ENCODE measurements at regions not wholly inside any gene's neighbourhood (a gene's known extent, or its start where the extent isn't known, plus 50 kb on each side); places are given as distances from the start of the nearest gene placed in this dataset.

DNA sequence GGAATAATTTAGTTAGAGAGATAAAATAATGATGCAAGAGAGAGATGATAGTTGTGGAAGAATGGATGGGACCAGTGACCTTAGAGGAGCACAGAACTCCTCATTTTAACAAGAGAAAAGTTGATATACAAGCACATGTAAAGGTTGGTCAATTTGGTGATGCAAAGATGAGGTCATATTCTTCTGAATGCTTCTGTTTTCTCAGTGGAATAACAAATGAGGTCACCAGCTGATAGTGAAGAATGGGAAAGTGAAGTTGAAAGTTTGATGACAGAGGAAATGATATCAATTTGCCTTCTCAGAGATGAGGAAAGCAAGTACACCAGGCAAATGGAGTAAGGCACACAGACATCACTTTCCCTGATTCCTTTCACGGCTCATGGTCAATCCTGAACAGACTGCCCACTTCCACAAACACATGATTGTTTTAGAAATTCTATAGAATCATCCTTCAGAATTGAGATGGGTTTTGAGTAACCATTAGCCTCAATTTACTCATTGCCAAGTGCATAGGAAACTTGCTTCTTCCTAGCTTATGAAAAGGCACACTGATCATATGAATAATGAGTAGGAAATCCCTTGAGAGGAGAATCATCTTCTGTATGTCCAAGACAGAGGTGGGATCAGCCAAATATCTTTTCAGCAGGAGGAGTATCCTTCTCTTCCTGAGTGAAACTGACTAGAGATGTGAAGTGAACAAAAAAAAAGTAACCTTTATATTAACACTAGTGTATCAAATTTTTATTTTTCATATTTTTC lies 82.4 kb upstream of the TCF21 start:
- Histone ChIP-seq H3K27ac (ENCODE audit: extremely low read depth, low read depth, low read length) (no peak overlapping the region), H3K9me3 (ENCODE audit: control insufficient read depth, insufficient read depth, low read depth, low read length) (no peaks in the 10 kb centered on the region), H3K4me3 (ENCODE audit: low read depth, low read length) (no peak overlapping the region), H3K36me3 (ENCODE audit: control insufficient read depth in 2 of 2, insufficient read depth in 1 of 2, low read length in 2 of 2) (no peaks in the 10 kb centered on the region), H3K4me1 (ENCODE audit: control insufficient read depth, insufficient read depth, low read length) (no peaks in the 10 kb centered on the region)
- POLR2A ChIA-PET, result no interaction called here
- CTCF ChIA-PET, result interaction anchor here (0.6 to 1.0 kb wide), 2 partner anchors 27 to 31 kb away, joined by 3 read pairs; no protein-coding TSS in a partner anchor
- 0 out of 2 replicates have a peak, but pooled peaks have one; percentile 20 for TF ChIP-seq ZNF843 (tag by site-specific recombination; IDR thresholded peaks at IDR 0.05)
- peak; percentile 16; the same call in 1 of the 2 replicates for TF ChIP-seq KLF8 (tag by site-specific recombination; IDR thresholded peaks at IDR 0.05)
- 0 out of 2 replicates have a peak, but pooled peaks have one; percentile 48 for TF ChIP-seq ZNF324 (tag by site-specific recombination; IDR thresholded peaks at IDR 0.05)
- peak; percentile 76 for TF ChIP-seq ZEB2 (tag by site-specific recombination; IDR thresholded peaks at IDR 0.05)
- TF ChIP-seq ZFP69B (tag by site-specific recombination; IDR thresholded peaks at IDR 0.05), result peak; percentile 66
- TF ChIP-seq, protein P1, sequence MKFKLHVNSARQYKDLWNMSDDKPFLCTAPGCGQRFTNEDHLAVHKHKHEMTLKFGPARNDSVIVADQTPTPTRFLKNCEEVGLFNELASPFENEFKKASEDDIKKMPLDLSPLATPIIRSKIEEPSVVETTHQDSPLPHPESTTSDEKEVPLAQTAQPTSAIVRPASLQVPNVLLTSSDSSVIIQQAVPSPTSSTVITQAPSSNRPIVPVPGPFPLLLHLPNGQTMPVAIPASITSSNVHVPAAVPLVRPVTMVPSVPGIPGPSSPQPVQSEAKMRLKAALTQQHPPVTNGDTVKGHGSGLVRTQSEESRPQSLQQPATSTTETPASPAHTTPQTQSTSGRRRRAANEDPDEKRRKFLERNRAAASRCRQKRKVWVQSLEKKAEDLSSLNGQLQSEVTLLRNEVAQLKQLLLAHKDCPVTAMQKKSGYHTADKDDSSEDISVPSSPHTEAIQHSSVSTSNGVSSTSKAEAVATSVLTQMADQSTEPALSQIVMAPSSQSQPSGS (tag by site-specific recombination; IDR thresholded peaks at IDR 0.05; ENCODE audit: low read depth), result peak; percentile 98
- no peak for TF ChIP-seq TCF7L2 (IDR thresholded peaks at IDR 0.05; ENCODE audit: borderline replicate concordance, low read depth, low read length)
- no peak for TF ChIP-seq ZNF621 (tag by site-specific recombination; IDR thresholded peaks at IDR 0.05)
- TF ChIP-seq, protein P2, sequence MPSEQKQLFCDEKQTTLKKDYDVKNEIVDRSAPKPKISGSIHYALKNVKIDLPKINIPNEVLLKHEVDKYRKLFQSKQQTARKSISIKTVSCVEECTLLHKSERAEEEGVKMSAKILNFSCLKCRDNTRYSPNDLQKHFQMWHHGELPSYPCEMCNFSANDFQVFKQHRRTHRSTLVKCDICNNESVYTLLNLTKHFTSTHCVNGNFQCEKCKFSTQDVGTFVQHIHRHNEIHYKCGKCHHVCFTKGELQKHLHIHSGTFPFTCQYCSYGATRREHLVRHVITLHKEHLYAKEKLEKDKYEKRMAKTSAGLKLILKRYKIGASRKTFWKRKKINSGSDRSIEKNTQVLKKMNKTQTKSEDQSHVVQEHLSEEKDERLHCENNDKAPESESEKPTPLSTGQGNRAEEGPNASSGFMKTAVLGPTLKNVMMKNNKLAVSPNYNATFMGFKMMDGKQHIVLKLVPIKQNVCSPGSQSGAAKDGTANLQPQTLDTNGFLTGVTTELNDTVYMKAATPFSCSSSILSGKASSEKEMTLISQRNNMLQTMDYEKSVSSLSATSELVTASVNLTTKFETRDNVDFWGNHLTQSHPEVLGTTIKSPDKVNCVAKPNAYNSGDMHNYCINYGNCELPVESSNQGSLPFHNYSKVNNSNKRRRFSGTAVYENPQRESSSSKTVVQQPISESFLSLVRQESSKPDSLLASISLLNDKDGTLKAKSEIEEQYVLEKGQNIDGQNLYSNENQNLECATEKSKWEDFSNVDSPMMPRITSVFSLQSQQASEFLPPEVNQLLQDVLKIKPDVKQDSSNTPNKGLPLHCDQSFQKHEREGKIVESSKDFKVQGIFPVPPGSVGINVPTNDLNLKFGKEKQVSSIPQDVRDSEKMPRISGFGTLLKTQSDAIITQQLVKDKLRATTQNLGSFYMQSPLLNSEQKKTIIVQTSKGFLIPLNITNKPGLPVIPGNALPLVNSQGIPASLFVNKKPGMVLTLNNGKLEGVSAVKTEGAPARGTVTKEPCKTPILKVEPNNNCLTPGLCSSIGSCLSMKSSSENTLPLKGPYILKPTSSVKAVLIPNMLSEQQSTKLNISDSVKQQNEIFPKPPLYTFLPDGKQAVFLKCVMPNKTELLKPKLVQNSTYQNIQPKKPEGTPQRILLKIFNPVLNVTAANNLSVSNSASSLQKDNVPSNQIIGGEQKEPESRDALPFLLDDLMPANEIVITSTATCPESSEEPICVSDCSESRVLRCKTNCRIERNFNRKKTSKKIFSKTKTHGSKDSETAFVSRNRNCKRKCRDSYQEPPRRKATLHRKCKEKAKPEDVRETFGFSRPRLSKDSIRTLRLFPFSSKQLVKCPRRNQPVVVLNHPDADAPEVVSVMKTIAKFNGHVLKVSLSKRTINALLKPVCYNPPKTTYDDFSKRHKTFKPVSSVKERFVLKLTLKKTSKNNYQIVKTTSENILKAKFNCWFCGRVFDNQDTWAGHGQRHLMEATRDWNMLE (tag by site-specific recombination; conservative IDR thresholded peaks at IDR 0.05; ENCODE audit: low read depth), result peak; percentile 60; the same call in 1 of the 2 replicates
- peak; percentile 97 for TF ChIP-seq ZBTB21 (tag by site-specific recombination; IDR thresholded peaks at IDR 0.05)
- TF ChIP-seq, protein P3, sequence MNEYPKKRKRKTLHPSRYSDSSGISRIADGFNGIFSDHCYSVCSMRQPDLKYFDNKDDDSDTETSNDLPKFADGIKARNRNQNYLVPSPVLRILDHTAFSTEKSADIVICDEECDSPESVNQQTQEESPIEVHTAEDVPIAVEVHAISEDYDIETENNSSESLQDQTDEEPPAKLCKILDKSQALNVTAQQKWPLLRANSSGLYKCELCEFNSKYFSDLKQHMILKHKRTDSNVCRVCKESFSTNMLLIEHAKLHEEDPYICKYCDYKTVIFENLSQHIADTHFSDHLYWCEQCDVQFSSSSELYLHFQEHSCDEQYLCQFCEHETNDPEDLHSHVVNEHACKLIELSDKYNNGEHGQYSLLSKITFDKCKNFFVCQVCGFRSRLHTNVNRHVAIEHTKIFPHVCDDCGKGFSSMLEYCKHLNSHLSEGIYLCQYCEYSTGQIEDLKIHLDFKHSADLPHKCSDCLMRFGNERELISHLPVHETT (tag by site-specific recombination; IDR thresholded peaks at IDR 0.05), result 0 out of 2 replicates have a peak, but pooled peaks have one; percentile 44
- peak; percentile 60; the same call in 1 of the 2 replicates for TF ChIP-seq ZNF184 (tag by site-specific recombination; IDR thresholded peaks at IDR 0.05)
- peak; percentile 90 for TF ChIP-seq PRDM1 (tag by site-specific recombination; IDR thresholded peaks at IDR 0.05)
- TF ChIP-seq ZNF335 (tag by site-specific recombination; conservative IDR thresholded peaks at IDR 0.05), result peak; percentile 51
- no peak for TF ChIP-seq ZXDB (tag by site-specific recombination; IDR thresholded peaks at IDR 0.05)
- TF ChIP-seq, protein P4, sequence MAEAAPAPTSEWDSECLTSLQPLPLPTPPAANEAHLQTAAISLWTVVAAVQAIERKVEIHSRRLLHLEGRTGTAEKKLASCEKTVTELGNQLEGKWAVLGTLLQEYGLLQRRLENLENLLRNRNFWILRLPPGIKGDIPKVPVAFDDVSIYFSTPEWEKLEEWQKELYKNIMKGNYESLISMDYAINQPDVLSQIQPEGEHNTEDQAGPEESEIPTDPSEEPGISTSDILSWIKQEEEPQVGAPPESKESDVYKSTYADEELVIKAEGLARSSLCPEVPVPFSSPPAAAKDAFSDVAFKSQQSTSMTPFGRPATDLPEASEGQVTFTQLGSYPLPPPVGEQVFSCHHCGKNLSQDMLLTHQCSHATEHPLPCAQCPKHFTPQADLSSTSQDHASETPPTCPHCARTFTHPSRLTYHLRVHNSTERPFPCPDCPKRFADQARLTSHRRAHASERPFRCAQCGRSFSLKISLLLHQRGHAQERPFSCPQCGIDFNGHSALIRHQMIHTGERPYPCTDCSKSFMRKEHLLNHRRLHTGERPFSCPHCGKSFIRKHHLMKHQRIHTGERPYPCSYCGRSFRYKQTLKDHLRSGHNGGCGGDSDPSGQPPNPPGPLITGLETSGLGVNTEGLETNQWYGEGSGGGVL (tag by site-specific recombination; IDR thresholded peaks at IDR 0.05), result peak; percentile 43
- TF ChIP-seq, protein P5, sequence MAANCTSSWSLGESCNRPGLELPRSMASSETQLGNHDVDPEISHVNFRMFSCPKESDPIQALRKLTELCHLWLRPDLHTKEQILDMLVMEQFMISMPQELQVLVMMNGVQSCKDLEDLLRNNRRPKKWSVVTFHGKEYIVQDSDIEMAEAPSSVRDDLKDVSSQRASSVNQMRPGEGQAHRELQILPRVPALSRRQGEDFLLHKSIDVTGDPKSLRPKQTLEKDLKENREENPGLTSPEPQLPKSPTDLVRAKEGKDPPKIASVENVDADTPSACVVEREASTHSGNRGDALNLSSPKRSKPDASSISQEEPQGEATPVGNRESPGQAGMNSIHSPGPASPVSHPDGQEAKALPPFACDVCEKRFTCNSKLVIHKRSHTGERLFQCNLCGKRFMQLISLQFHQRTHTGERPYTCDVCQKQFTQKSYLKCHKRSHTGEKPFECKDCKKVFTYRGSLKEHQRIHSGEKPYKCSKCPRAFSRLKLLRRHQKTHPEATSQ (tag by site-specific recombination; IDR thresholded peaks at IDR 0.05), result no peak
- TF ChIP-seq, protein P6, sequence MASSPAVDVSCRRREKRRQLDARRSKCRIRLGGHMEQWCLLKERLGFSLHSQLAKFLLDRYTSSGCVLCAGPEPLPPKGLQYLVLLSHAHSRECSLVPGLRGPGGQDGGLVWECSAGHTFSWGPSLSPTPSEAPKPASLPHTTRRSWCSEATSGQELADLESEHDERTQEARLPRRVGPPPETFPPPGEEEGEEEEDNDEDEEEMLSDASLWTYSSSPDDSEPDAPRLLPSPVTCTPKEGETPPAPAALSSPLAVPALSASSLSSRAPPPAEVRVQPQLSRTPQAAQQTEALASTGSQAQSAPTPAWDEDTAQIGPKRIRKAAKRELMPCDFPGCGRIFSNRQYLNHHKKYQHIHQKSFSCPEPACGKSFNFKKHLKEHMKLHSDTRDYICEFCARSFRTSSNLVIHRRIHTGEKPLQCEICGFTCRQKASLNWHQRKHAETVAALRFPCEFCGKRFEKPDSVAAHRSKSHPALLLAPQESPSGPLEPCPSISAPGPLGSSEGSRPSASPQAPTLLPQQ (tag by site-specific recombination; IDR thresholded peaks at IDR 0.05), result peak; percentile 89
- peak; percentile 81 for TF ChIP-seq ZNF558 (tag by site-specific recombination; IDR thresholded peaks at IDR 0.05)
- TF ChIP-seq, protein P7, sequence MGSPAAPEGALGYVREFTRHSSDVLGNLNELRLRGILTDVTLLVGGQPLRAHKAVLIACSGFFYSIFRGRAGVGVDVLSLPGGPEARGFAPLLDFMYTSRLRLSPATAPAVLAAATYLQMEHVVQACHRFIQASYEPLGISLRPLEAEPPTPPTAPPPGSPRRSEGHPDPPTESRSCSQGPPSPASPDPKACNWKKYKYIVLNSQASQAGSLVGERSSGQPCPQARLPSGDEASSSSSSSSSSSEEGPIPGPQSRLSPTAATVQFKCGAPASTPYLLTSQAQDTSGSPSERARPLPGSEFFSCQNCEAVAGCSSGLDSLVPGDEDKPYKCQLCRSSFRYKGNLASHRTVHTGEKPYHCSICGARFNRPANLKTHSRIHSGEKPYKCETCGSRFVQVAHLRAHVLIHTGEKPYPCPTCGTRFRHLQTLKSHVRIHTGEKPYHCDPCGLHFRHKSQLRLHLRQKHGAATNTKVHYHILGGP (tag by site-specific recombination; IDR thresholded peaks at IDR 0.05), result no peak
- TF ChIP-seq ZNF426 (tag by site-specific recombination; IDR thresholded peaks at IDR 0.05), result no peak
- peak; percentile 50; the same call in 1 of the 2 replicates for TF ChIP-seq SP7 (tag by site-specific recombination; IDR thresholded peaks at IDR 0.05)
- TF ChIP-seq ZNF629 (tag by site-specific recombination; IDR thresholded peaks at IDR 0.05), result peak; percentile 94

All from HEK293 (cell line).